BLaER1 treated with 17β-estradiol and CSF1 and Interleukin-3, amounts not matched to agents 10 nM and 100 nM (cell line): ENCODE measurements at regions not wholly inside any gene's neighbourhood (a gene's known extent, or its start where the extent isn't known, plus 50 kb on each side); places are given as distances from the start of the nearest gene placed in this dataset.
A peak's percentile ranks its signal among the peaks of the same experiment; 100 is the strongest.

ENCODE experiments used
- H3K27ac ChIP-seq, 11 experiments: shearing (Covaris generic); formaldehyde crosslinking; 2 replicates each; pipeline ENCODE4 v1.8.1; 2022
- H3K27me3 ChIP-seq, 11 experiments: shearing (Covaris generic); formaldehyde crosslinking; 2 replicates each; pipeline ENCODE4 v1.8.1; 2022
- H3K36me3 ChIP-seq, 11 experiments: shearing (Covaris generic); formaldehyde crosslinking; 2 replicates each; pipeline ENCODE4 v1.8.1; 2022
- H3K4me1 ChIP-seq, 10 experiments: shearing (Covaris generic); formaldehyde crosslinking; 2 replicates each; pipeline ENCODE4 v1.8.1; 2022
- H3K4me2 ChIP-seq, 11 experiments: shearing (Covaris generic); formaldehyde crosslinking; 2 replicates each; pipeline ENCODE4 v1.8.1; 2022
- H3K4me3 ChIP-seq, 10 experiments: shearing (Covaris generic); formaldehyde crosslinking; 2 replicates each; pipeline ENCODE4 v1.8.1; 2022
- H3K9ac ChIP-seq, 11 experiments: shearing (Covaris generic); formaldehyde crosslinking; 2 replicates each; pipeline ENCODE4 v1.8.1; 2022
- H3K9me3 ChIP-seq, 11 experiments: shearing (Covaris generic); formaldehyde crosslinking; replicated peaks in 1 of 11; 2 replicates each; pipeline ENCODE4 v1.8.1; 2022
- H4K20me1 ChIP-seq, 11 experiments: shearing (Covaris generic); formaldehyde crosslinking; 2 replicates each; pipeline ENCODE4 v1.8.1; 2022
- Cebpa-rat ChIP-seq, 11 experiments: shearing (Covaris generic); IDR thresholded peaks; 2 replicates each; pipeline ENCODE4 v1.8.1; 2022

GRCh38 chr2:89841476-89841840, 1150.0 kb downstream of the RPIA start:
- Histone ChIP-seq H4K20me1 (no peaks in the 10 kb centered on the region), H3K9ac (no peak overlapping the region), H3K4me1 (peaks cover 0 to 34% (median 20%) of the 10 kb centered on the region in 10 experiments; a peak in 17 of 20 replicates), H3K4me3 (no peak overlapping the region), H3K36me3 (no peaks in the 10 kb centered on the region), H3K27me3 (no peaks in the 10 kb centered on the region), H3K27ac (no peak overlapping the region), H3K4me2 (peak overlapping the region in 9 of 11 experiments; percentile 30 to 81 (median 62); a peak in 14 of 22 replicates), H3K9me3 (peaks cover 0 to 25% (median 14%) of the 10 kb centered on the region in 11 experiments; a peak in 12 of 22 replicates)
- no peak for TF ChIP-seq Cebpa-rat (IDR thresholded peaks at IDR 0.05)

- H3K4me2 ChIP-seq, result peak overlapping the region in 9 of 11 experiments; percentile 30 to 81 (median 62); a peak in 17 of 22 replicates
- H3K4me1 ChIP-seq, result peaks cover 0 to 34% (median 20%) of the 10 kb centered on the region in 10 experiments; a peak in 17 of 20 replicates
- no peak overlapping the region for H3K4me3 ChIP-seq
- no peak for TF ChIP-seq Cebpa-rat (IDR thresholded peaks at IDR 0.05)
- H3K9ac ChIP-seq, result no peak overlapping the region
- no peaks in the 10 kb centered on the region for H3K36me3 ChIP-seq
- H3K9me3 ChIP-seq, result peaks cover 0 to 25% (median 14%) of the 10 kb centered on the region in 11 experiments; a peak in 12 of 22 replicates
- no peaks in the 10 kb centered on the region for H3K27me3 ChIP-seq
- no peak overlapping the region for H3K27ac ChIP-seq
- H4K20me1 ChIP-seq, result no peaks in the 10 kb centered on the region
Observed at GRCh38 chr2:89842180-89842908, 1150.9 kb downstream of the RPIA start.

GRCh38 chr2:89844221-89844943, 1152.9 kb downstream of the RPIA start:
- Histone ChIP-seq H3K4me2 (peak overlapping the region in 4 of 11 experiments; percentile 7 to 24 (median 18); a peak in 7 of 22 replicates), H3K4me1 (peaks cover 0 to 34% (median 20%) of the 10 kb centered on the region in 10 experiments; a peak in 17 of 20 replicates), H3K36me3 (no peaks in the 10 kb centered on the region), H3K4me3 (no peak overlapping the region), H3K27ac (no peak overlapping the region), H3K9ac (no peak overlapping the region), H4K20me1 (no peaks in the 10 kb centered on the region), H3K9me3 (peaks cover 0 to 25% (median 14%) of the 10 kb centered on the region in 11 experiments; a peak in 12 of 22 replicates), H3K27me3 (no peaks in the 10 kb centered on the region)
- TF ChIP-seq Cebpa-rat (IDR thresholded peaks at IDR 0.05), result no peak

GRCh38 chr2:89845532-89845931, 1154.1 kb downstream of the RPIA start:
- Histone ChIP-seq H3K27me3 (no peaks in the 10 kb centered on the region), H3K9me3 (peaks cover 0 to 25% (median 14%) of the 10 kb centered on the region in 11 experiments; a peak in 12 of 22 replicates), H3K9ac (no peak overlapping the region), H3K4me2 (no peak overlapping the region), H3K27ac (no peak overlapping the region), H3K4me1 (peaks cover 0 to 34% (median 20%) of the 10 kb centered on the region in 10 experiments; a peak in 17 of 20 replicates), H3K4me3 (no peak overlapping the region), H3K36me3 (no peaks in the 10 kb centered on the region), H4K20me1 (no peaks in the 10 kb centered on the region)
- TF ChIP-seq Cebpa-rat (IDR thresholded peaks at IDR 0.05), result no peak

- peaks cover 0 to 28% (median 12%) of the 10 kb centered on the region in 10 experiments; a peak in 13 of 20 replicates for H3K4me1 ChIP-seq
- H3K4me3 ChIP-seq, result no peak overlapping the region
- H3K36me3 ChIP-seq, result no peaks in the 10 kb centered on the region
- H3K9me3 ChIP-seq, result peaks cover 0 to 25% (median 14%) of the 10 kb centered on the region in 11 experiments; a peak in 11 of 22 replicates
- no peak for TF ChIP-seq Cebpa-rat (IDR thresholded peaks at IDR 0.05)
- no peak overlapping the region for H3K4me2 ChIP-seq
- no peak overlapping the region for H3K27ac ChIP-seq
- no peak overlapping the region for H3K9ac ChIP-seq
- no peaks in the 10 kb centered on the region for H3K27me3 ChIP-seq
- no peaks in the 10 kb centered on the region for H4K20me1 ChIP-seq
Observed at GRCh38 chr2:89848114-89848513, 1156.6 kb downstream of the RPIA start.

GRCh38 chr2:89848763-89849368, 1157.4 kb downstream of the RPIA start:
- Histone ChIP-seq H3K9me3 (peaks cover 0 to 18% (median 13%) of the 10 kb centered on the region in 11 experiments; a peak in 11 of 22 replicates), H3K27me3 (no peaks in the 10 kb centered on the region), H3K4me1 (peaks cover 0 to 22% (median 12%) of the 10 kb centered on the region in 10 experiments; a peak in 13 of 20 replicates), H3K27ac (no peak overlapping the region), H3K4me2 (no peak overlapping the region), H3K36me3 (no peaks in the 10 kb centered on the region), H4K20me1 (no peaks in the 10 kb centered on the region), H3K9ac (no peak overlapping the region), H3K4me3 (no peak overlapping the region)
- no peak for TF ChIP-seq Cebpa-rat (IDR thresholded peaks at IDR 0.05)

- Histone ChIP-seq H3K9me3 (peaks cover 0 to 10% (median 5%) of the 10 kb centered on the region in 11 experiments; a peak in 8 of 22 replicates), H3K27me3 (no peaks in the 10 kb centered on the region), H3K4me2 (no peak overlapping the region), H3K27ac (no peak overlapping the region), H3K36me3 (no peaks in the 10 kb centered on the region), H3K9ac (no peak overlapping the region), H3K4me3 (no peak overlapping the region), H3K4me1 (peaks cover 0 to 16% (median 11%) of the 10 kb centered on the region in 10 experiments; a peak in 13 of 20 replicates), H4K20me1 (no peaks in the 10 kb centered on the region)
- no peak for TF ChIP-seq Cebpa-rat (IDR thresholded peaks at IDR 0.05)
Observed at GRCh38 chr2:89849731-89850130, 1158.3 kb downstream of the RPIA start.

GRCh38 chr2:89850481-89850880, 1159.0 kb downstream of the RPIA start:
- H3K4me2 ChIP-seq, result peak overlapping the region in 3 of 11 experiments; percentile 70 to 76 (median 74); a peak in 3 of 22 replicates
- H3K27me3 ChIP-seq, result no peaks in the 10 kb centered on the region
- no peaks in the 10 kb centered on the region for H4K20me1 ChIP-seq
- H3K36me3 ChIP-seq, result no peaks in the 10 kb centered on the region
- H3K4me1 ChIP-seq, result peaks cover 0 to 16% (median 11%) of the 10 kb centered on the region in 10 experiments; a peak in 13 of 20 replicates
- peaks cover 0 to 6% (median 4%) of the 10 kb centered on the region in 11 experiments; a peak in 7 of 22 replicates for H3K9me3 ChIP-seq
- no peak for TF ChIP-seq Cebpa-rat (IDR thresholded peaks at IDR 0.05)
- no peak overlapping the region for H3K9ac ChIP-seq
- no peak overlapping the region for H3K4me3 ChIP-seq
- no peak overlapping the region for H3K27ac ChIP-seq
